ENCODE measurements at regions not wholly inside any gene's neighbourhood (a gene's known extent, or its start where the extent isn't known, plus 50 kb on each side); places are given as distances from the start of the nearest gene placed in this dataset.

DNA sequence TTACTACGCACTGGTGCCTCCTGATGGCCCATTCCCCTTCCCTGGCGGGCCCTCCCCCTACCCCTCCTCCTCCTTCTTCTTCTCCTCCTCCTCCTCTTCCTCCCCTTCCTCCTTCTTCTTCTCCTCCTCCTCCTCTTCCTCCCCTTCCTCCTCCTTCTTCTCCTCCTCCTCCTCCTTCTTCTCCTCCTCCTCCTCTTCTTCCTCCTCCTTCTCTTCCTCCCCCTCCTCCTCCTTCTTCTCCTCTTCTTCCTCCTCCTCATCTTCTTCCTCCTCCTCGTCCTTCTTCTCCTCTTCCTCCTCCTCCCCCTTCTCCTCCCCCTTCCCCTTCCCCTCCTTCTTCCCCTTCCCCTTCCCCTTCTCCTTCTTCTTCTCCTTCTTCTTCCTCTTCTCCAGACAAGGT, 64.7 kb upstream of the COG2 start:
- H3K9me3 ChIP-seq = no peaks in the 10 kb centered on the region
- Mint-ChIP-seq H3K9me3 (peaks cover 0 to 4% (median 3%) of the 10 kb centered on the region in 3 donors), H3K36me3 (no peaks in the 10 kb centered on the region), H3K4me3 (no peak overlapping the region), H3K27ac (no peak overlapping the region), H3K27me3 (peaks cover 30 to 41% of the 10 kb centered on the region in 2 donors), H3K4me1 (no peaks in the 10 kb centered on the region)
- H3K36me3 ChIP-seq (ENCODE audit: control insufficient read depth in 2 of 2, extremely low read depth in 1 of 2, insufficient read depth in 1 of 2, low read length in 1 of 2) = no peaks in the 10 kb centered on the region
- H3K4me3 ChIP-seq (ENCODE audit: control insufficient read depth in 1 of 2, extremely low read depth in 1 of 2, low read length in 1 of 2) = no peak overlapping the region
- ATAC-seq (replicated peaks in 1 of 4) (no peak), DNase-seq (no peak)
- POLR2A ChIA-PET = interaction anchor here in 1 of 2 donors (0.6 kb wide), 1 partner anchor 18 kb away, joined by 3 read pairs; no protein-coding TSS in a partner anchor
- H3K4me1 ChIP-seq (ENCODE audit: control insufficient read depth in 1 of 2, extremely low read depth in 1 of 2, insufficient read depth in 2 of 2, low read length in 2 of 2) = no peaks in the 10 kb centered on the region
- 52% methylated on average over 3 of the region's 3 CpGs for WGBS (ENCODE audit: insufficient coverage)
- H3K27ac ChIP-seq (ENCODE audit: low read length) = no peak overlapping the region
- H3K27me3 ChIP-seq (replicated peaks in 1 of 2; ENCODE audit: control insufficient read depth in 2 of 2, extremely low read depth in 1 of 2, insufficient read depth in 2 of 2, low read length in 1 of 2) = peaks cover 3 to 22% of the 10 kb centered on the region in 2 experiments
- CTCF ChIA-PET = no interaction called here

DNA sequence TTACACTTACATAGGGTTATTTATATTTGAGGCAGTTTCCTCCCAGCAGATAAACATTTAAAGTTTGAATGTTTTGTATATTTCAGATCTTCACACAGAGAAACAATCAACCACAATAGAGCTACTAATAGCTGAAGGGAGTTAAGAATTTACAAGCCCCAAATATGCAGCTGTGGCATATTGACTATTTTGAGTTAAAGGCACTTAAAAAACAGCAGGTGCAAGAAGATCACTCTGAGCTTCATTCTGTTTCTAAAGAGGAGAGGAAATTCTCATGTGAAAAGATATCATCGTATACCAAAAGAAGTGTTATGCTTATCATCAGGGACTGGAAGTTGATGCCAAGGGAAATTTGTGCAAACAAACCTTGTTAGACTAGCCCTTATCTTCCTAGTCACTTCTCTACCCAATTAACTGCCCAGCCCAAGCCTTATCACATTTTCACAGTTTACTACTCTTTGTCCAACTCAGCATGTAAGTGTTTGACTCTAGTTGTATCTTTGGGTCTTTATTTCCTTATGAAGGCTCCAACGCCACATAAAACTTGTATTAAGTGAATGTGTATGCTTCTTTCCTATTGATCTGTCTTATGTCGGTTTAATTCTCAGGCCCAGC, 66.3 kb upstream of the COG2 start:
- Histone ChIP-seq H3K27me3 (replicated peaks in 1 of 2; ENCODE audit: control insufficient read depth in 2 of 2, extremely low read depth in 1 of 2, insufficient read depth in 2 of 2, low read length in 1 of 2) (peaks cover 3 to 15% of the 10 kb centered on the region in 2 experiments), H3K9me3 (no peaks in the 10 kb centered on the region), H3K27ac (ENCODE audit: low read length) (no peak overlapping the region), H3K36me3 (ENCODE audit: control insufficient read depth in 2 of 2, extremely low read depth in 1 of 2, insufficient read depth in 1 of 2, low read length in 1 of 2) (no peaks in the 10 kb centered on the region), H3K4me1 (ENCODE audit: control insufficient read depth in 1 of 2, extremely low read depth in 1 of 2, insufficient read depth in 2 of 2, low read length in 2 of 2) (no peaks in the 10 kb centered on the region), H3K4me3 (ENCODE audit: control insufficient read depth in 1 of 2, extremely low read depth in 1 of 2, low read length in 1 of 2) (no peak overlapping the region)
- Mint-ChIP-seq H3K4me1 (no peaks in the 10 kb centered on the region), H3K27ac (no peak overlapping the region), H3K9me3 (no peaks in the 10 kb centered on the region), H3K4me3 (no peak overlapping the region), H3K27me3 (peaks cover 31 to 37% of the 10 kb centered on the region in 2 donors), H3K36me3 (no peaks in the 10 kb centered on the region)
- POLR2A ChIA-PET = no interaction called here
- ATAC-seq (replicated peaks in 1 of 4) (no peak), DNase-seq (no peak)
- WGBS (ENCODE audit: insufficient coverage) = no CpG with 5 or more reads among the region's 3 CpGs
- CTCF ChIA-PET = no interaction called here

DNA sequence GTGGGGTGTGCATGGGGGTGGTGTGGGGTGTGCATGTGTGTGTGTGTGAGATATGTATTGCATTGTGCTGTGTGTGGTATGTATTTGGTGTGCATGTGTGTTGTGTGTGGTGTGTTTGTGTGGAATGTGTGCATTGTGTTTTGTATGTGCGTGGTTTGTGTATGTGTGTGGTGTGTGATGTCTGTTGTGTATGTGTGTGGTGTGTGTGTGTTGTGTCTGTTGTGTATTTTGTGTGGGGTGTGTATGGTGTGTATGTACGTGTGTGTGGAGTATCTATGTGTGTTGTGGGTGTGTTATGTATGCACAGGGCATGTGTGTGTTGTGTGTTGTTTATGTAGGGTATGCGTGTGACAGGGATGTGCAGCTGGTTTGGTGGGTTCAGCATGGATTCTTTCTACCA, 67.8 kb upstream of the COG2 start:
- Histone ChIP-seq H3K27me3 (replicated peaks in 1 of 2; ENCODE audit: control insufficient read depth in 2 of 2, extremely low read depth in 1 of 2, insufficient read depth in 2 of 2, low read length in 1 of 2) (peaks cover under 1 to 14% of the 10 kb centered on the region in 2 experiments), H3K4me1 (ENCODE audit: control insufficient read depth in 1 of 2, extremely low read depth in 1 of 2, insufficient read depth in 2 of 2, low read length in 2 of 2) (no peaks in the 10 kb centered on the region), H3K9me3 (no peaks in the 10 kb centered on the region), H3K36me3 (ENCODE audit: control insufficient read depth in 2 of 2, extremely low read depth in 1 of 2, insufficient read depth in 1 of 2, low read length in 1 of 2) (no peaks in the 10 kb centered on the region), H3K4me3 (ENCODE audit: control insufficient read depth in 1 of 2, extremely low read depth in 1 of 2, low read length in 1 of 2) (no peak overlapping the region), H3K27ac (ENCODE audit: low read length) (no peak overlapping the region)
- H3K36me3 Mint-ChIP-seq = no peaks in the 10 kb centered on the region
- no peak overlapping the region for H3K4me3 Mint-ChIP-seq
- DNase-seq (no peak), ATAC-seq (replicated peaks in 1 of 4) (no peak)
- CTCF ChIA-PET = no interaction called here
- peaks cover 29 to 41% of the 10 kb centered on the region in 2 donors for H3K27me3 Mint-ChIP-seq
- H3K27ac Mint-ChIP-seq = no peak overlapping the region
- 61% methylated on average over 2 of the region's 3 CpGs for WGBS (ENCODE audit: insufficient coverage)
- no peaks in the 10 kb centered on the region for H3K9me3 Mint-ChIP-seq
- POLR2A ChIA-PET = no interaction called here
- H3K4me1 Mint-ChIP-seq = no peaks in the 10 kb centered on the region

DNA sequence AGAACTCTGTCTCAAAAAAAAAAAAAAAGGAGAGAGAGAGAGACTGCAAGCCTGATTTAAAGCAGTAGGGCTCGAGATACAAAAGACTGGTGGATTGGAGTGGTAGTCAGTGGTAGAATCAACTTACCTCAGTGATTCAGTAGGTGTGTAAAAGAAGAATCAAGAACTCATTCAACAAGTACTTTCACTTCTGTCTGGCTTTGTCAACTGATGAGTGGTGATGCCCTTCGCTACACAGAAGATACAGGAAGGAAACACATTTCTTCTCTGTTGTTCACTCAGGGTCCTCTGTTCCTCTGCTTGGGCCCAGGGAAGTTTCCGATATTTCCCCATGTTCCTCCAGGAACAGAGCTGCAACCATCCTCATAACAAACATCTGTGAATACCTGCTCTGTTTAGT, 68.6 kb upstream of the COG2 start:
- Mint-ChIP-seq H3K4me1 (no peaks in the 10 kb centered on the region), H3K4me3 (no peak overlapping the region), H3K27me3 (peaks cover 21 to 39% of the 10 kb centered on the region in 2 donors), H3K27ac (no peak overlapping the region), H3K36me3 (no peaks in the 10 kb centered on the region), H3K9me3 (no peaks in the 10 kb centered on the region)
- 30% methylated on average over 1 of the region's 3 CpGs for WGBS (ENCODE audit: insufficient coverage)
- Histone ChIP-seq H3K27me3 (replicated peaks in 1 of 2; ENCODE audit: control insufficient read depth in 2 of 2, extremely low read depth in 1 of 2, insufficient read depth in 2 of 2, low read length in 1 of 2) (peaks cover 0 to 14% of the 10 kb centered on the region in 2 experiments), H3K9me3 (no peaks in the 10 kb centered on the region), H3K27ac (ENCODE audit: low read length) (no peak overlapping the region), H3K4me1 (ENCODE audit: control insufficient read depth in 1 of 2, extremely low read depth in 1 of 2, insufficient read depth in 2 of 2, low read length in 2 of 2) (no peaks in the 10 kb centered on the region), H3K4me3 (ENCODE audit: control insufficient read depth in 1 of 2, extremely low read depth in 1 of 2, low read length in 1 of 2) (no peak overlapping the region), H3K36me3 (ENCODE audit: control insufficient read depth in 2 of 2, extremely low read depth in 1 of 2, insufficient read depth in 1 of 2, low read length in 1 of 2) (no peaks in the 10 kb centered on the region)
- ChIA-PET CTCF (interaction anchor here in 1 of 2 donors (0.6 kb wide), 1 partner anchor 832 kb away, joined by 4 read pairs; no protein-coding TSS in a partner anchor), POLR2A (no interaction called here)
- DNase-seq (no peak), ATAC-seq (replicated peaks in 1 of 4) (no peak)

DNA sequence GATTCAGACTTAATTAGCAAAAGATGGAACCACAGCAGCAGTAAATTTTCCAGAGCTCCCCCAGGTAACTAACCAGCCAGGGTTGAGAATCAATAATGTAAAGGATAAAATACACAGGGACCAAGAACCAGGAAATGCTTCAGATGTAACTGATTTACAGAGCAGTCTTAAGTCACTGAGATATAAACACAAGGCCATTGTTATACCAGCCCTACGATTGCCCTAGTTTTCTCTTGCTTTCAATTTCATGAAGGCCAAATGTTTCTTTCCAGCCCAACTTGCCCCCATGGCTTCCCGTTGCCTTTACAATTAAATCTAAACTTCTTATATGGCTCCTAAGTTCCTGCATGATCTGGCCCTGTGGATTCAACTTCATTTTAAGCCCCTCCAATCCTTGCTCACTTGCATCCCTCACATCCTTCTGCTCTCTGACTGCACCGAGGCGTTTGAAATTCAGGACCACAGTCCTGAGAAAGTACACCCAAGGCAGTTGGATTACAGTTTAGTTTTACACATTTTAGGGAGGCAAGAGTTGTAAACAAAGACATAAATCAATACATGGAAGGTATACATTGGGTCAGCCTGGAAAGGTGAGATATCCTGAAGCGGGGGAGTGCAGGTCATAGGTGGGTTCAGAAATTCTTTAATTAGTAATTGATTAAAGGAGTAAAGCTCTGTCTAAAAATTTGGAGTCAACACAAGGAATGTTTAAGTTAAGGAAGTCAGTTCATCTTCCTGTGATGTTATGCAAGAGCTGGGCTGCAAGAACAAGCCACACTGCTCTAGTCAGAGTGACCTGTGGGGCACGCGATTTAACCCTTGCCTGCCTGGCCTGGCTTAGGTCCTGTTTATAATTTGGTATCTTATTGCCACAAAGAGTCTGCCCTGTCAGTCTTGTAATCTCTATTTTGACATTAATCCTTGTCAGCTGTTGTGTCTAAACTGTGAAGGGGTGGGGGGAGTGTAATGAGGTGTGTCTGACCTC, 69.9 kb upstream of the COG2 start:
- Histone ChIP-seq H3K4me1 (ENCODE audit: control insufficient read depth in 1 of 2, extremely low read depth in 1 of 2, insufficient read depth in 2 of 2, low read length in 2 of 2) (no peaks in the 10 kb centered on the region), H3K4me3 (ENCODE audit: control insufficient read depth in 1 of 2, extremely low read depth in 1 of 2, low read length in 1 of 2) (no peak overlapping the region), H3K27ac (ENCODE audit: low read length) (no peak overlapping the region), H3K36me3 (ENCODE audit: control insufficient read depth in 2 of 2, extremely low read depth in 1 of 2, insufficient read depth in 1 of 2, low read length in 1 of 2) (no peaks in the 10 kb centered on the region), H3K27me3 (replicated peaks in 1 of 2; ENCODE audit: control insufficient read depth in 2 of 2, extremely low read depth in 1 of 2, insufficient read depth in 2 of 2, low read length in 1 of 2) (peaks cover 0 to 9% of the 10 kb centered on the region in 2 experiments), H3K9me3 (no peaks in the 10 kb centered on the region)
- H3K27ac Mint-ChIP-seq = no peak overlapping the region
- H3K4me3 Mint-ChIP-seq = no peak overlapping the region
- no peaks in the 10 kb centered on the region for H3K9me3 Mint-ChIP-seq
- POLR2A ChIA-PET = no interaction called here
- H3K27me3 Mint-ChIP-seq = peaks cover 17 to 32% of the 10 kb centered on the region in 2 donors
- CTCF ChIA-PET = no interaction called here
- WGBS (ENCODE audit: insufficient coverage) = 59% methylated on average over 5 of the region's 7 CpGs
- no peaks in the 10 kb centered on the region for H3K36me3 Mint-ChIP-seq
- DNase-seq = no peak
- no peak for ATAC-seq (replicated peaks in 1 of 4)
- no peaks in the 10 kb centered on the region for H3K4me1 Mint-ChIP-seq

DNA sequence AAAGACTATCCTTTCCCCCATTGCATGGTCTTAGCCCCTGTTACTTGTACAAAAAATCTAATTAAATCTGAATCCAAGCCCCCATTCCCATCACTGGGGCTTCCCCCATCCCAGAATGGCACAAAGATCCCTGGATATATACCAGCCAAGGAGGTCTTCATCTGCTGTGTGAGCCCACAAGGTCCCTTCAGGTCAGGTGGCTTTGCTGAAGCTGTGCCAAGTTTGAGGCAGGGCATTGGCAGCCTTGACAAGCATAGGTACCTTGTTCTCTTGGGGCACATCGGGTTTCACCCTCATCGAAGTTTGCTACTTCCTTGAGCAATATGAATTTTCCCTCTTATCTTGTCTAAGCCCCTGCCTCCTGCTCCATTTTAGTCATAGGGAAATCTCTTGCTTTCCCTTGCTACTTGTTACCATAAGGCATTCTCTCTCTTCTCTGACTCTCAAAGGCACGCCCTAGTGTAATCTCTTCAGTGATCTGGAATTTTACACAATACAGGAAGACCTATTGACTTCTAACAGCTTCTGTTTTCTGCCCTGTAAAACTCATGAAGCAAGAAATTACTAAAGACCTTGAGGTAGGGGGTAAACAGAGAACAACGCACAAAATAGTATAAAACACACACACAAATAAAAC, 71.4 kb upstream of the COG2 start:
- Histone ChIP-seq H3K27ac (ENCODE audit: low read length) (no peak overlapping the region), H3K4me3 (ENCODE audit: control insufficient read depth in 1 of 2, extremely low read depth in 1 of 2, low read length in 1 of 2) (no peak overlapping the region), H3K9me3 (no peaks in the 10 kb centered on the region), H3K36me3 (ENCODE audit: control insufficient read depth in 2 of 2, extremely low read depth in 1 of 2, insufficient read depth in 1 of 2, low read length in 1 of 2) (no peaks in the 10 kb centered on the region), H3K27me3 (replicated peaks in 1 of 2; ENCODE audit: control insufficient read depth in 2 of 2, extremely low read depth in 1 of 2, insufficient read depth in 2 of 2, low read length in 1 of 2) (peaks cover 0 to 9% of the 10 kb centered on the region in 2 experiments), H3K4me1 (ENCODE audit: control insufficient read depth in 1 of 2, extremely low read depth in 1 of 2, insufficient read depth in 2 of 2, low read length in 2 of 2) (no peaks in the 10 kb centered on the region)
- ChIA-PET CTCF (interaction anchor here in 1 of 2 donors (0.6 kb wide), 1 partner anchor 1883 kb away, joined by 4 read pairs; no protein-coding TSS in a partner anchor), POLR2A (no interaction called here)
- no peak overlapping the region for H3K27ac Mint-ChIP-seq
- no peaks in the 10 kb centered on the region for H3K4me1 Mint-ChIP-seq
- 22% methylated on average over 2 of the region's 4 CpGs for WGBS (ENCODE audit: insufficient coverage)
- H3K4me3 Mint-ChIP-seq = no peak overlapping the region
- no peaks in the 10 kb centered on the region for H3K36me3 Mint-ChIP-seq
- DNase-seq (no peak), ATAC-seq (replicated peaks in 1 of 4) (no peak)
- peaks cover 17 to 28% of the 10 kb centered on the region in 2 donors for H3K27me3 Mint-ChIP-seq
- H3K9me3 Mint-ChIP-seq = no peaks in the 10 kb centered on the region
